HEK293 (cell line): ENCODE measurements at regions not wholly inside any gene's neighbourhood (a gene's known extent, or its start where the extent isn't known, plus 50 kb on each side); places are given as distances from the start of the nearest gene placed in this dataset.

Experiments
- CTCF ChIA-PET: fragments of 350-600 bp; formaldehyde crosslinking; extraction: SDS; loops from one replicate; lab custom pipeline; 2021; ENCODE audit warnings: antibody characterized with exemption; lab: Yijun Ruan, JAX
- POLR2A ChIA-PET: fragments of 300-600 bp; formaldehyde crosslinking; extraction: SDS; loops from one replicate; lab custom pipeline; 2020; ENCODE audit warnings: antibody characterized with exemption, inconsistent platforms; lab: Yijun Ruan, JAX
- H3K27ac ChIP-seq: fragments of 200-500 bp; sonication (Bioruptor generic); 2 replicates; pipeline ENCODE4 v1.5.1; 2014; ENCODE audit warnings: low read depth, low read length, control low read depth, inconsistent platforms; ENCODE audit errors: extremely low read depth
- H3K36me3 ChIP-seq, 2 experiments: fragments of 200-500 bp in 1 of 2; sonication (Bioruptor generic) in 1 of 2; 1 replicate in 1 of 2; 2 replicates in 1 of 2; pipeline ENCODE4 v1.5.1; 2014 to 2017; ENCODE audit warnings: inconsistent platforms in 2 of 2, low read length in 2 of 2; ENCODE audit not compliant: control insufficient read depth in 2 of 2, insufficient read depth in 1 of 2
- H3K4me1 ChIP-seq: fragments of 200-500 bp; sonication (Bioruptor generic); 2 replicates; pipeline ENCODE4 v1.5.1; 2014; ENCODE audit warnings: mild to moderate bottlenecking, low read length, inconsistent platforms; ENCODE audit not compliant: control insufficient read depth, insufficient read depth
- H3K4me3 ChIP-seq: 2 replicates; pipeline ENCODE4 v1.5.1; 2011; ENCODE audit warnings: low read depth, mild to moderate bottlenecking, control low read depth, low read length, moderate library complexity
- H3K9me3 ChIP-seq: fragments of 200-500 bp; sonication (Bioruptor generic); 2 replicates; pipeline ENCODE4 v1.5.1; 2014; ENCODE audit warnings: low read depth, low read length, inconsistent platforms; ENCODE audit not compliant: control insufficient read depth, insufficient read depth
- GLIS1 ChIP-seq: fragments of 450-650 bp; formaldehyde crosslinking; IDR thresholded peaks from 2 replicates; pipeline ENCODE4 v1.5.1; 2016; ENCODE audit warnings: missing biosample characterization, missing genetic modification characterization
- KLF17 ChIP-seq: fragments of 450-650 bp; formaldehyde crosslinking; IDR thresholded peaks from 2 replicates; pipeline ENCODE4 v1.5.1; 2016; ENCODE audit warnings: missing biosample characterization, missing genetic modification characterization
- SP2 ChIP-seq: fragments of 450-650 bp; formaldehyde crosslinking; IDR thresholded peaks from 2 replicates; pipeline ENCODE4 v1.5.1; 2016; ENCODE audit warnings: missing biosample characterization, missing genetic modification characterization
- WT1 ChIP-seq: fragments of 450-650 bp; formaldehyde crosslinking; IDR thresholded peaks from 2 replicates; pipeline ENCODE4 v1.5.1; 2016; ENCODE audit warnings: missing biosample characterization, missing genetic modification characterization
- YY1 ChIP-seq: fragments of 450-650 bp; formaldehyde crosslinking; IDR thresholded peaks from 2 replicates; pipeline ENCODE4 v1.5.1; 2018; ENCODE audit warnings: missing biosample characterization, missing genetic modification characterization
- YY2 ChIP-seq: fragments of 450-650 bp; formaldehyde crosslinking; IDR thresholded peaks from 2 replicates; pipeline ENCODE4 v1.5.1; 2016; ENCODE audit warnings: missing biosample characterization, missing genetic modification characterization
- ZFHX2 ChIP-seq: fragments of 450-650 bp; formaldehyde crosslinking; conservative IDR thresholded peaks from 2 replicates; pipeline ENCODE4 v1.5.1; 2016; ENCODE audit warnings: missing biosample characterization, missing genetic modification characterization
- ZFP3 ChIP-seq: fragments of 450-650 bp; formaldehyde crosslinking; IDR thresholded peaks from 2 replicates; pipeline ENCODE4 v1.5.1; 2016; ENCODE audit warnings: low read depth, missing biosample characterization, missing genetic modification characterization
- ZNF10 ChIP-seq: fragments of 450-650 bp; formaldehyde crosslinking; IDR thresholded peaks from 2 replicates; pipeline ENCODE4 v1.5.1; 2017; ENCODE audit warnings: missing biosample characterization, missing genetic modification characterization
- ZNF132 ChIP-seq: fragments of 450-650 bp; formaldehyde crosslinking; IDR thresholded peaks from 2 replicates; pipeline ENCODE4 v1.5.1; 2017; ENCODE audit warnings: missing biosample characterization, missing genetic modification characterization, borderline replicate concordance
- ZNF184 ChIP-seq: fragments of 450-650 bp; IDR thresholded peaks from 2 replicates; pipeline ENCODE4 v1.5.1; 2018; ENCODE audit warnings: missing biosample characterization, mild to moderate bottlenecking, missing genetic modification characterization
- ZNF19 ChIP-seq: fragments of 450-650 bp; formaldehyde crosslinking; IDR thresholded peaks from 2 replicates; pipeline ENCODE4; 2016; ENCODE audit warnings: missing biosample characterization, missing genetic modification characterization, low read depth
- ZNF311 ChIP-seq: fragments of 450-650 bp; formaldehyde crosslinking; IDR thresholded peaks from 2 replicates; pipeline ENCODE4 v1.5.1; 2017; ENCODE audit warnings: missing biosample characterization, missing genetic modification characterization, borderline replicate concordance
- ZNF341 ChIP-seq: fragments of 450-650 bp; formaldehyde crosslinking; IDR thresholded peaks from 2 replicates; pipeline ENCODE4; 2016; ENCODE audit warnings: low read depth, missing biosample characterization, missing genetic modification characterization
- ZNF501 ChIP-seq: fragments of 450-650 bp; formaldehyde crosslinking; IDR thresholded peaks from 2 replicates; pipeline ENCODE4 v1.5.1; 2016; ENCODE audit warnings: missing biosample characterization, missing genetic modification characterization
- ZNF560 ChIP-seq: fragments of 450-650 bp; formaldehyde crosslinking; IDR thresholded peaks from 2 replicates; pipeline ENCODE4 v1.5.1; 2017; ENCODE audit warnings: missing biosample characterization, missing genetic modification characterization, borderline replicate concordance
- ZNF580 ChIP-seq: fragments of 450-650 bp; formaldehyde crosslinking; IDR thresholded peaks from 2 replicates; pipeline ENCODE4 v1.5.1; 2016; ENCODE audit warnings: missing biosample characterization, missing genetic modification characterization
- ZNF645 ChIP-seq: fragments of 450-650 bp; formaldehyde crosslinking; IDR thresholded peaks from 2 replicates; pipeline ENCODE4; 2016; ENCODE audit warnings: missing biosample characterization, missing genetic modification characterization
- ZNF654 ChIP-seq: fragments of 450-650 bp; formaldehyde crosslinking; IDR thresholded peaks from 2 replicates; pipeline ENCODE4 v1.5.1; 2016; ENCODE audit warnings: low read depth, missing biosample characterization, missing genetic modification characterization
- ZNF785 ChIP-seq: fragments of 450-650 bp; formaldehyde crosslinking; IDR thresholded peaks from 2 replicates; pipeline ENCODE4 v1.5.1; 2016; ENCODE audit warnings: missing biosample characterization, missing genetic modification characterization
- ZNF843 ChIP-seq: fragments of 450-650 bp; formaldehyde crosslinking; IDR thresholded peaks from 2 replicates; pipeline ENCODE4 v1.5.1; 2016; ENCODE audit warnings: missing biosample characterization, missing genetic modification characterization
- ZSCAN18 ChIP-seq: fragments of 450-650 bp; formaldehyde crosslinking; IDR thresholded peaks from 2 replicates; pipeline ENCODE4 v1.5.1; 2016; ENCODE audit warnings: missing biosample characterization, missing genetic modification characterization
- ZSCAN23 ChIP-seq: fragments of 450-650 bp; formaldehyde crosslinking; IDR thresholded peaks from 2 replicates; pipeline ENCODE4 v1.5.1; 2016; ENCODE audit warnings: missing biosample characterization, missing genetic modification characterization
- TF ChIP-seq, protein P1 (sequence below): fragments of 450-650 bp; formaldehyde crosslinking; IDR thresholded peaks from 2 replicates; pipeline ENCODE4 v1.5.1; 2016; ENCODE audit warnings: missing biosample characterization, missing genetic modification characterization

DNA sequence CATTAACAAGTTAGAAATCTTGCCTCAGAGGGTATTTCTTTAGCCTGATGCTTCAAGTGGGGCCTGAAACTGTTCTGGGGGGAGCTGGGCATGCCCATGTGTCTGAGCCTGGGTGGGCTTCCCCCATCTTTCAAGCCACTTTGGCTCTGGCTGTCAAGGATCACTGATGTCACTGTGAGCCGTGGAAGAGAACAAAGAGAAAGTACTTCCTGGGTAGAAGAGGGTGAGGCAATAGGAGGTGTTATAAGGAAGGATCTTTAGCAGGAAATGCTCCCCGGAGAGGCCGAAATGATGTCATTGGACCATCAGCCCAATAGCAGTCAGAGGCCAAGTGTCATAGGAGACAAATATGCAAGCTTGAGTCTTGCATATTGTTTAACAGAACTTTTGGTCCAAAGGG, 228.4 kb upstream of the MEX3C start (continued):
- no peak for TF ChIP-seq ZSCAN18

DNA sequence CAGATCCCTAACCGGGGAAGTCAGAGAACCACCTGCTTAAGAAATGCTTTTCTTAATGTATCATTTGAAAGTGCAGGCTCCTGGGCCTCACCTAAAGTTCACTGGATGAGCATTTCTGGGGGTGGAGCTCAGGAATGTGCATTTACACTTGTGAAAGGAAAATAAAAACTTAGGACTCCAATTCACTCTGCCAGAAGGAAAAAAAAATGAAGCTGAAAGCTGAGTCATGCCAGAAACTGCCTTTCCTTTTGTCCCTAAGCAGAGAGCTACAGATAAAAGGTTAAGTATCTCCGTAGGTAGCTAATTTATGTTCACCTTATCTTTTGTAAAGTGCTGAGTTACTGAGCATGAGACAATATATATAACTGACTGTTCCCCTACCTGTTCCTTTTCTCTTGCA, 229.5 kb upstream of the MEX3C start:
- H3K4me3 ChIP-seq, result no peak overlapping the region
- no peak overlapping the region for H3K27ac ChIP-seq
- no peaks in the 10 kb centered on the region for H3K36me3 ChIP-seq
- H3K9me3 ChIP-seq, result no peaks in the 10 kb centered on the region
- no peak for TF ChIP-seq ZFP3 (tag by site-specific recombination)
- no peak for TF ChIP-seq ZNF645 (tag by site-specific recombination)
- no peak for TF ChIP-seq ZNF654 (tag by site-specific recombination)
- no peak for TF ChIP-seq ZNF19 (tag by site-specific recombination)
- no peak for TF ChIP-seq YY1 (tag by site-specific recombination)
- no peak for TF ChIP-seq ZNF843
- TF ChIP-seq ZFHX2 (tag by site-specific recombination), result no peak
- no peak for TF ChIP-seq ZNF785 (tag by site-specific recombination)
- TF ChIP-seq ZSCAN23, result no peak
- no peak for TF ChIP-seq ZNF132 (tag by site-specific recombination)
- no peak for TF ChIP-seq ZNF560 (tag by site-specific recombination)
- TF ChIP-seq SP2 (tag by site-specific recombination), result no peak
- no peak for TF ChIP-seq WT1 (tag by site-specific recombination)
- no peak for TF ChIP-seq ZNF501 (tag by site-specific recombination)
- TF ChIP-seq ZNF184 (tag by site-specific recombination), result no peak
- CTCF ChIA-PET, result no interaction called here
- POLR2A ChIA-PET, result no interaction called here
- H3K4me1 ChIP-seq, result no peaks in the 10 kb centered on the region

DNA sequence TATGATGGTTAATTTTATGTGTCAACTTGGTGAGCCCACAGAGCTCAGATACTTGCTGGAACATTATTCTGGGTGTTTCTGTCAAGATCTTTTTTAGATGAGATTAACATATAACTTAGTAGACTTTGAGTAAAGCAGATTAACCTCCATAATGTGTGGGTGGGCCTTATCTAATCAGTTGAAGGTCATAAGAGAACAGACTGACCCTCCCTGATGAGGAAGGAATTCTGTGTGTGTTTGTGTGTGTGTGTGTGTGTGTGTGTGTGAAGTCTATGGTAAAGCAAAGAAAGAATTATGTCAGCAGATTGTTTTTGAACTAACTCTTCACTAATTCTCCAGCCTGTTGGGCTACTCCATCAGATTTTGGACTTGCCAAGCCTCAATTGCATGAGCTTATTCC, 232.2 kb upstream of the MEX3C start:
- POLR2A ChIA-PET, result no interaction called here
- CTCF ChIA-PET, result interaction anchor here (1.0 kb wide), 2 partner anchors 45 to 152 kb away, joined by 3 read pairs; no protein-coding TSS in a partner anchor
- Histone ChIP-seq H3K9me3 (no peaks in the 10 kb centered on the region), H3K36me3 (no peaks in the 10 kb centered on the region), H3K27ac (no peak overlapping the region), H3K4me3 (no peak overlapping the region), H3K4me1 (no peaks in the 10 kb centered on the region)
- TF ChIP-seq ZNF10 (tag by site-specific recombination), result peak; percentile 97
- no peak for TF ChIP-seq YY2
- TF ChIP-seq KLF17, result no peak

- no peak overlapping the region for H3K27ac ChIP-seq
- POLR2A ChIA-PET, result no interaction called here
- CTCF ChIA-PET, result interaction anchor here (1.0 kb wide), 1 partner anchor 153 kb away, joined by 3 read pairs; no protein-coding TSS in a partner anchor
- H3K36me3 ChIP-seq, result no peaks in the 10 kb centered on the region
- no peaks in the 10 kb centered on the region for H3K4me1 ChIP-seq
- H3K4me3 ChIP-seq, result no peak overlapping the region
- H3K9me3 ChIP-seq, result no peaks in the 10 kb centered on the region
- TF ChIP-seq, protein P1, sequence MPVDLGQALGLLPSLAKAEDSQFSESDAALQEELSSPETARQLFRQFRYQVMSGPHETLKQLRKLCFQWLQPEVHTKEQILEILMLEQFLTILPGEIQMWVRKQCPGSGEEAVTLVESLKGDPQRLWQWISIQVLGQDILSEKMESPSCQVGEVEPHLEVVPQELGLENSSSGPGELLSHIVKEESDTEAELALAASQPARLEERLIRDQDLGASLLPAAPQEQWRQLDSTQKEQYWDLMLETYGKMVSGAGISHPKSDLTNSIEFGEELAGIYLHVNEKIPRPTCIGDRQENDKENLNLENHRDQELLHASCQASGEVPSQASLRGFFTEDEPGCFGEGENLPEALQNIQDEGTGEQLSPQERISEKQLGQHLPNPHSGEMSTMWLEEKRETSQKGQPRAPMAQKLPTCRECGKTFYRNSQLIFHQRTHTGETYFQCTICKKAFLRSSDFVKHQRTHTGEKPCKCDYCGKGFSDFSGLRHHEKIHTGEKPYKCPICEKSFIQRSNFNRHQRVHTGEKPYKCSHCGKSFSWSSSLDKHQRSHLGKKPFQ (tag by site-specific recombination), result no peak
- TF ChIP-seq ZNF311 (tag by site-specific recombination) (no peak), ZNF341 (tag by site-specific recombination) (no peak), GLIS1 (tag by site-specific recombination) (no peak), ZNF580 (no peak)
These were observed 233.1 kb upstream of the MEX3C start for GRCh38 chr18:51430538-51430937.
